ENCODE measurements at regions not wholly inside any gene's neighbourhood (a gene's known extent, or its start where the extent isn't known, plus 50 kb on each side); places are given as distances from the start of the nearest gene placed in this dataset.

- peak overlapping the region; percentile 84 for H2BK120ac ChIP-seq (ENCODE audit: low read depth, low read length)
- peak overlapping the region; percentile 72; the same call in 2 of the 3 replicates for H2BK15ac ChIP-seq (ENCODE audit: low read depth, low read length)
- H3K79me1 ChIP-seq (ENCODE audit: low read depth in 1 of 2, low read length in 2 of 2): peaks cover 0 to 9% of the 10 kb centered on the region in 2 experiments; a peak in 1 of 4 replicates
- no TSS peak for BruUV-seq (replicated peaks)
- ATAC-seq (ENCODE audit: low read depth) (no peak), DNase-seq (peak; percentile 28)
- dilution Hi-C loops (cut with HindIII; ENCODE audit: low sequenced_read_pairs, unreplicated experiment): no loop called here
- H3K9ac ChIP-seq (ENCODE audit: low read depth, low read length): no peak overlapping the region
- peak overlapping the region; percentile 74 for H3K23ac ChIP-seq (ENCODE audit: low read depth, low read length)
- ChIA-PET POLR2A (ENCODE audit: unreplicated experiment) (no interaction called here), CTCF (interaction anchor here (0.6 kb wide), 1 partner anchor 64 kb away, joined by 3 read pairs; no protein-coding TSS in a partner anchor)
- intact Hi-C loops (cut with micrococcal nuclease): loop anchor here (5.0 to 10.0 kb wide), 2 partner anchors 38 to 120 kb away; no protein-coding TSS in a partner anchor
- peaks cover 2% of the 10 kb centered on the region for H3K9me1 ChIP-seq (ENCODE audit: insufficient read depth, low read length)
- H4K8ac ChIP-seq (ENCODE audit: low read depth in 2 of 2, low read length in 2 of 2): peak overlapping the region; percentile 29 to 84
- peak overlapping the region; percentile 74; the same call in 1 of the 2 replicates for H3K4ac ChIP-seq (ENCODE audit: low read depth, low read length)
- H2AK9ac ChIP-seq (replicated peaks; ENCODE audit: low read depth, low read length, poor library complexity): no peak overlapping the region
- peak overlapping the region; percentile 89 for H3K18ac ChIP-seq (ENCODE audit: low read depth, low read length)
- peak overlapping the region; percentile 29 for H2AFZ ChIP-seq (replicated peaks; ENCODE audit: low read length, poor library complexity)
- TF ChIP-seq RAD21 (IDR thresholded peaks at IDR 0.05; ENCODE audit: low read length): no peak
- no peak for TF ChIP-seq NFE2L2 (IDR thresholded peaks at IDR 0.05; ENCODE audit: low read depth, low read length)
- TF ChIP-seq CEBPB (IDR thresholded peaks at IDR 0.05; ENCODE audit: low read depth, low read length): no peak
- TF ChIP-seq ELK1 (IDR thresholded peaks at IDR 0.05; ENCODE audit: borderline replicate concordance, low read depth, low read length): no peak
- TF ChIP-seq MAZ (IDR thresholded peaks at IDR 0.05; ENCODE audit: borderline replicate concordance, low read depth, low read length): no peak
- TF ChIP-seq MAFK (IDR thresholded peaks at IDR 0.05; ENCODE audit: low read depth, low read length): no peak
- no peak for TF ChIP-seq RFX5 (IDR thresholded peaks at IDR 0.05; ENCODE audit: low read depth, low read length)
- TF ChIP-seq USF2 (IDR thresholded peaks at IDR 0.05; ENCODE audit: low read depth, low read length): no peak
- TF ChIP-seq POLR2A (IDR thresholded peaks at IDR 0.05; ENCODE audit: low read depth, low read length): no peak
- H3K4me3 ChIP-seq (ENCODE audit: insufficient read depth, low read depth, low read length): no peak overlapping the region
- H4K20me1 ChIP-seq (ENCODE audit: insufficient read depth, low read length): no peaks in the 10 kb centered on the region
- no peaks in the 10 kb centered on the region for H3K9me3 ChIP-seq (ENCODE audit: control insufficient read depth, insufficient read depth, low read length)
- H3K27ac ChIP-seq (ENCODE audit: insufficient read depth, low read length): no peak overlapping the region
- H3K4me1 ChIP-seq (ENCODE audit: control insufficient read depth, insufficient read depth, low read length): peaks cover 8% of the 10 kb centered on the region
- H3K27me3 ChIP-seq (ENCODE audit: control insufficient read depth, insufficient read depth, low read length): no peaks in the 10 kb centered on the region
- H3K56ac ChIP-seq (ENCODE audit: extremely low read depth, insufficient read depth, low read length): no peak overlapping the region
- H2BK5ac ChIP-seq (ENCODE audit: low read depth, low read length, poor library complexity, severe bottlenecking): peak overlapping the region; percentile 32
- peak overlapping the region; percentile 78 for H3K14ac ChIP-seq (replicated peaks; ENCODE audit: low read depth, low read length)
- no peak overlapping the region for H3K4me2 ChIP-seq (ENCODE audit: low read depth, low read length)
- in situ Hi-C loops (cut with MboI; ENCODE audit: low sequenced_read_pairs): no loop called here
- peak overlapping the region; percentile 25; the same call in 1 of the 2 replicates for H2AK5ac ChIP-seq (ENCODE audit: low read depth, low read length)
- H4K91ac ChIP-seq (ENCODE audit: insufficient read depth, low read depth, low read length): peak overlapping the region; percentile 73
- H4K5ac ChIP-seq (ENCODE audit: low read depth, low read length): peak overlapping the region; percentile 93
- H3K36me3 ChIP-seq (ENCODE audit: control insufficient read depth, insufficient read depth, low read length): no peaks in the 10 kb centered on the region
- peak overlapping the region; percentile 93 for H2BK20ac ChIP-seq (ENCODE audit: low read depth, low read length)
These were observed 243.3 kb upstream of the KRR1 start for GRCh38 chr12:75754698-75755097.
